OCI-LY1 (cell line): ENCODE measurements at regions not wholly inside any gene's neighbourhood (a gene's known extent, or its start where the extent isn't known, plus 50 kb on each side); places are given as distances from the start of the nearest gene placed in this dataset.
"Not testable (repeated sequence)": the region's sequence is repeated elsewhere in the genome, so short reads cannot be mapped to it uniquely, and the experiment has no call there.

ENCODE experiments used
- CTCF ChIP-seq: fragments of 200-600 bp; sonication (generic), shearing (Covaris generic); IDR thresholded peaks from 2 replicates; pipeline ENCODE4 v1.5.1; 2017; ENCODE audit warnings: mild to moderate bottlenecking, antibody characterized with exemption, low read length, moderate library complexity, mixed read lengths
- EZH2 ChIP-seq: fragments of 200-600 bp; sonication (generic), shearing (Covaris generic); IDR thresholded peaks from 2 replicates; pipeline ENCODE4 v1.8.0; 2017; ENCODE audit warnings: borderline replicate concordance, mixed run types, mild to moderate bottlenecking, antibody characterized with exemption, low read length, moderate library complexity, mixed read lengths

- not testable (repeated sequence) for TF ChIP-seq CTCF, EZH2
These were observed 161.6 kb downstream of the TMEM121 start for GRCh38 chr14:105688023-105688351.
